ENCODE measurements at regions not wholly inside any gene's neighbourhood (a gene's known extent, or its start where the extent isn't known, plus 50 kb on each side); places are given as distances from the start of the nearest gene placed in this dataset. TPM values are rescaled to one million over a fixed set of nuclear protein-coding genes. Genes with fewer than 3 reads are reported as not detected.

Small RNAs in the stretch of these regions (small RNA-seq; reads per million reads assigned to genes)
- gene RNU6-684P (ENCODE audit: low replicate concordance), result not detected
